Dedifferentiated amniotic fluid mesenchymal stem cell (primary cell): ENCODE measurements at regions not wholly inside any gene's neighbourhood (a gene's known extent, or its start where the extent isn't known, plus 50 kb on each side); places are given as distances from the start of the nearest gene placed in this dataset.
"Not testable (repeated sequence)": the region's sequence is repeated elsewhere in the genome, so short reads cannot be mapped to it uniquely, and the experiment has no call there.

Experiments used
- DNase-seq: peaks from one replicate; pipeline ENCODE4 v3.0.0-alpha.2; 2016; ENCODE audit errors: extremely low spot score

GRCh38 chr2:39487398-39488250, 50.5 kb upstream of the MAP4K3 start:
- DNase-seq: no peak

DNA sequence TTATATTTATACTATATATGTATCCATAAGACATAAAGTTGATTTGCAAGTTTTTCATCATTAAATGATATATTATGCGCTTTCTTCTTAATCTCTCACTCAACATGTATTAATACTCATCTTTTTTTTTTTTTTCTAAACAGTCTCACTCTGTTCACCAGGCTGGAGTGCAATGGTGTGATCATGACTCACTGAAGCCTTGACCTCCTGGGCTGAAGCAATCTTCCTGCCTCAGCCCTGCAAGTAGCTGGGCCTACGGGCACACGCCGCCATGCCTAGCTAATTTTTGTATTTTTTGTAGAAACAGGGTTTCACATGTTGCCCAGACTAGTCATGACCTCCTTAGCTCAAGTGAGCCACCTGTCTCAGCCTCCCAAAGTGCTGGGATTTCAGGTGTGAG, 51.4 kb upstream of the MAP4K3 start:
- DNase-seq: no peak

GRCh38 chr2:39490586-39490985, 53.5 kb upstream of the MAP4K3 start:
- DNase-seq: no peak

DNA sequence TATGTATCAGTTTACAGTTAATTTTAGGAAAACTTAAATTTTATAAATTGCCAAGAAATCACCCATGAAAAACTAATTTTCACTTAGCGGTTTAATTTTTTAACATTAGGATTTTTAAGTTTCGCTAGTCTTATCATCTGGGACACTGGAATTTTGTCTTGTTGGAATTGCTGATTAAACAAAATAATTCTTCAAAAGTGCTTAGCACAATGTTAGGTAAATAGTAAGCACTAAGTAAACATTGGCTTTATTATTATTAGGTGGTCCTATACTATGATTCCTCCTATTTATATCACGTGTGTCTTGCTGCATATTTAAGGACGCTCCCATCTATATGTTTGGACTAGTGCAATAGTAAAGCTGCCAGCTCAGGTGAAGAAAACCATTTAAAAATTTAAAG, 54.6 kb upstream of the MAP4K3 start:
- no peak for DNase-seq

DNA sequence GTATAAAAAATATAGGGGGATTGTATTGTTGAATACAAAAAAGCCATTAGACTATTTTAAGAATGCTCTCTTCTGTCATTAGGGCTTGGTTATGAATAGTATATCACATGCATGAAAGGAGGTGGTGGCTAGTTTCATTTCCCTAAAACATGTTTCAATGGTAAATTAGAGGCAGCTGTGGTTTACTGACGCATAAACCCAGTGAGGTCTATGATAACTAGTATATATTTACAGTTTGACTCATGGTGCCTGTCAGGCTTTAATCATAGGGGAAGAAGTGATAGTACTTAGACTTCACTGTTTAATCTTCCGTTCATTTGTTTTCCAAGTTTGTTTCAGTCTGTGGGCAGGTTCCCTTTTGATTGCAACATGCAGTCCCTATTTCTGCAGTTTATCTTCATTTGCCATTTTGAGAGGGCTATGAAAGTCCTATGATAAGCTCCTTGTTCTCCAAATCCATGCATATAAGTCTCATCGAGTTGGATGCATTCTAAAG, 55.1 kb upstream of the MAP4K3 start:
- DNase-seq: peak; percentile 73

GRCh38 chr2:39492716-39493115, 55.6 kb upstream of the MAP4K3 start:
- no peak for DNase-seq

DNA sequence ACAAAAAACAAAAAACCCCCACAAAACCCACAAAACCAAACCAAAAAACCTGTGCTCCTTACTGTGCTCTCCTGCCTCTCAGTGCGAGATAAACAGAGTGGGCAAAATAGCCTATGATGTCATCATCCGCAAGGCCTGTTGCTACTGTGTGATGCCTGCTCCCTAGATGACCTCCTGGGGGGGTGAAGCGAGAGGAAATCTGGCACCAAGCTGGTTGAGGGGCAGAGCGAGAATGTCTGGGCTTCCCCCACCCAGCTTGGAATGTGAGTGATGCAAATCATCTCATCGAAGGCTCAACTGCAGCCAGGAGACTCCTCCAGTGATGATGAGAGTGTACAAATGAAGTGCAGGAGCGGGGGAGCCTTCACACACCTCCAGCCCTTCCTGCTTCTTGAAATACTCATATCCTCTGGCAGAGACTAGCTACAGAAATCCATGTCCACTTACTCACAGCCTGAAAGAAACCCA, 57.7 kb upstream of the MAP4K3 start:
- DNase-seq: peak; percentile 76

- DNase-seq: no peak
These were observed 60.2 kb upstream of the MAP4K3 start for GRCh38 chr2:39497082-39497801.

- DNase-seq: not testable (repeated sequence)
These were observed 61.1 kb upstream of the MAP4K3 start for GRCh38 chr2:39498176-39498575.

DNA sequence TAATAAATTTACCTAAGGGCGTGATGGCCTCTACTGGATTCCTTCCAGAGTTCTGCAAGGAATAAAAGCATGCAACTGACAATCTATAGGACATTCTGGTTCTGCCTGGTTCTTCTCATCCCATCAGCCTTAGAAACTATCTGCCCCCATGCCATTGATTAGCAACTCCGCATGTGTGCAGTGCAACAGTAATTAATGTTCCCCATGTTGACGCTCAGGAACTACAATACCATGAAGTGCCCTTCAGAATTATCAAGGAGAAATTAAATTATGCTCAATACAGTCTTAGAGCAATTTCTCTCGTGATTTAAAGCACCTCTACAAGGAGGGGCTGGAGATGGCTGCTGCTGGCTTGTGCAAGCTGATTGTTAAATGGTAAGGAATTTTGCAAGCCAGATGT, 61.7 kb upstream of the MAP4K3 start:
- no peak for DNase-seq

GRCh38 chr2:39499336-39499735, 62.3 kb upstream of the MAP4K3 start:
- DNase-seq: no peak

DNA sequence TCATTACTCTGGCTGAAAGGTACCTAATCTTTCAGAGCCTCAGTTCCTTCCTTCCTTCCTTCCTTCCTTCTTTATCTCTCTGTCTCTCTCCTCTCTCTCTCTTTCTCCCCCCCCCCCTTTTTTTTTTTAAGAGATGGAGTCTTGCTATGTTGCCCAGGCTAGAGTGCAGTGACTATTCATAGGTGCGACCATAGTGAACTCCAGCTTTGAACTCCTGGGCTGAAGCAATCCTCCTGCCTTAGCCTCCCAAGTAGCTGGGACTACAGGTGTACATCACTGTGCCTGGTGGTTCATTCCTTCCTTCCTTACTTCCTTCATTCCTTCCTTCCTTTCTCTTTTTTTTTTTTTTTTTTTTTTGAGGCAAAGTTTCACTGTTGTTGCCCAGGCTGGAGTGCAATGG, 64.3 kb upstream of the MAP4K3 start:
- DNase-seq: no peak

- no peak for DNase-seq
These were observed 66.2 kb upstream of the MAP4K3 start for GRCh38 chr2:39503277-39503676.

- DNase-seq: peak; percentile 56
These were observed 67.8 kb upstream of the MAP4K3 start for GRCh38 chr2:39504790-39505335.

DNA sequence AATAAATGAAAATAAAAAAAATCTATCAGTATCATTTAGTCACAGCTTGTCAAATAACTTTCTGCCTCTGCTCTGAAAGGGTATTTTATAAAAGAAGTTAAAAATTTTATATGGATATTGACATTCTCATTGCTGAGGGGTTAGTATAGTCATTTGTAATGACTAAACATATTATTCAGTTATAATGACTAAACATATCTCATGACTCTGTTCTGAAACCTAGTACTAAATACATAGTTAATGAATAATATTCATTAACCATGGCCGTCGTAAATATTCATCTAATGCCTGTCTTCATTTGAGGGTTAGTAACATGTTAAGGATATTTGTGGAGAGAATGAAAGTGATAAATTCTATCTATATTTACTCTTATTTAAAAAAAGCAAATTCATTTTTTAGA, 69.1 kb upstream of the MAP4K3 start:
- no peak for DNase-seq

DNA sequence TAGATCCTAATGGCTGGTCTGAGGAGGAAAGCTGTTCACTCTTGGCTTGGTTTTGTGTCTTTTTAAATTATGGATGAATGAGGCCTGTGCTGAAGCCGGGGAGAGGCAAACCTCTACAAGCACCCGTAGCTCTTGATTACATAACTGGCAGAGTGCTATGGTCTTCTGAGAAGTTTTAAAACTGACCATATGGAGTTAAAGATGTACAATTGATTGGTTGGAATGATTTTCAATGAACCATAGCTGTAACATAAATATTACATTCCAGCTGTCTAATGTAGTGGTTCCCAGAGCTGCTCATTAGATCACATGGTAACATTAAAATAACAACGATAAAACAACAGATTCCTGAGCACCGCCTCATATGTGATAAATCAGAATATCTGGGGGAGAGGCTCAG, 71.1 kb upstream of the MAP4K3 start:
- peak; percentile 70 for DNase-seq

DNA sequence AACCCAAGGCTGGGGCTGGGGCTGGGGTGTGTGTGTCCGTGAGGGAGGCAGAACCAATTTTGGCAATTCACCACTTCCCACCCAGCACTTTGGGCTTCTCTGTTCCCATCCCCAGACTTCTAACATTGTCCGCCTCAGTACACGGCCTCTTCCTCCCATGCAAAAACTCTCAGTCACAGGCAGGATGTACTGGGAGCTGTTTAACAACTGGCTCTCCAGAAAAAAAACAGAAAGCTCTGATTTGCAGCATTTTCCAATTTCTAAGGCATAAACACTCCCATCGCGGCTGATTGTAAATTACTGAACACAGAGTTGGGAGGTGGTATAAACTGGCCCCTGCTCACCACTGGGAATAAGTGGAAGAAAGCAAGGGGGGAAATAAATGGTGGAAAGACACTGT, 73.1 kb upstream of the MAP4K3 start:
- DNase-seq: no peak

DNA sequence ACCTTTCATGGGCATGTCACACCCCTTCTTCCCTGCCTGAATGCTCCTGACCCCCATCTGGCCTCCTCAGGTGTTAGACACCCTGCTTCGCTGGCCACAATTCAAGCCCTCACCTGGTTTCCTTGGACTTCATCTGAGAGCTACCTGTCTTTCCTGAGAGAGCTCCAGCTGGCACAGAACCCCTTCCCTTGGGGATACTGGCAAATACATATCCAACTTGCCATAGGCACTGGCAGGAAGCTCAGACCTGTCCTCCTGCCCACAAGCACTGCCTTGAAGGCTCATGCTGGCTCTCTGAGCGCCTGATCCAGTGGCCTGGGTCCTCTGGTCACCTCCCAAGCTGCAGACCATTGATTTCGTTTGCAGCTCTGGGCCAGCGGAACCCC, 74.1 kb upstream of the MAP4K3 start:
- no peak for DNase-seq

DNA sequence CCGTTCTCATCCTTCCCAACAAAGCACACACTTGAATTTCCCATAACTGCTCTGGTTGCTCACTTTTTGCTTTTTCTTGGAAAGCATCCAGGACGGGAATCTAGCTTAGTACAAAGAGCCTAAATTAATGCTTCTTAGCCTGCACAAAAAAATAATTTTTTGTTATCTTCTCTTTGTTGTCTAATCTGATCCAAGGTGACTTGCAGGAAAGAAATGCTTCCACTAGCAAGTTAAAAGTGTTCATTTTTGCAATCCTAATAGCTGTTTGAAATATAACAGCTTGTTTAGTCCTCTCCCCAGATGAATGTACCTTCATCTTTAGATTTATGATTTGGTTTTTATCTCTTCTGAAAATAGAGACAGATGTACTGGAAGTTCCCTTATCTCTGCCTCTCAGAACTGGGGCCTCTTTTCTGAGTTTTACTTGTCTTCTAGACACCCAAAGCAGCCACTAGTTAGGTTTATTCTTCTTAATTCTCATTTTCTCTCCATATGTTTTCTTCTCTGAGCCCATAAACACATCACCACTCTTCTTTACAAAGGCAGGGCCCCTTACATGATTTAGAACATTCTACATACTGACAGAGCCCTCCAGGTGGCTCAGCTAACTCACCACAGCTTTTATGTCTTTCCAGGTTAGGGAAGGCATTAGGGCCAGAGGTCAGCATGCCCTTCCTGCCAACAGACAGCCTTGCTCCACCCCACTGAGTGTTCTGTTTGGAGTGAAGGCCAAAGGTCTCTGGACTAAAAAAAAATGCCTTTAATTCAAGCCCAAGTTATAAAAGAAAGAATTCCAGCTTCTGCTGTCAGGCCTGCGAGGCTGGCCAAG, 74.7 kb upstream of the MAP4K3 start:
- DNase-seq: no peak

- DNase-seq: no peak
These were observed 75.4 kb upstream of the MAP4K3 start for GRCh38 chr2:39512434-39512935.

DNA sequence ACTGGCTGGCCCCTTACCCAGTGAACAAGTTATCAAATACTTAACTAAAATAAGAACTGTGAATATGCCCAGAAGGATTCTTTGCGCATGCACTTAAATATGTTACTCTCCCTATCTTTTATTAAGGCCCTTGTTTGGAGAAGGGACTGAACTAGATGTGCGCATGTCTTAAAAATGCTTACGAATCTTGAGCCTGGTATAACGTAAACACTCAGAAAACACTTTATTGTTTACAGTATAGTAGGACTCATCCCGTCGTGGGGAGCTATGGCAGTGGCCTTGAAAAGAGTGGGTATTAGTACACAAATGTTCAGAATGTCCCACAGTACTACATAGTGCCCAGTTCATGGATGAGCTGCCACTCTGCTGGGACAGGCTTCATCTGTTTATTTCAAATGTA, 75.9 kb upstream of the MAP4K3 start:
- DNase-seq: no peak
